22Rv1 (cell line): ENCODE measurements at regions not wholly inside any gene's neighbourhood (a gene's known extent, or its start where the extent isn't known, plus 50 kb on each side); places are given as distances from the start of the nearest gene placed in this dataset.

ENCODE experiments used
- ZFX ChIP-seq: fragments of 450-650 bp; IDR thresholded peaks from 2 replicates; pipeline ENCODE4 v1.6.1; 2017; ENCODE audit warnings: antibody characterized with exemption, borderline replicate concordance
- TF ChIP-seq, protein P1 (sequence below): fragments of 450-650 bp; IDR thresholded peaks from 2 replicates; pipeline ENCODE4 v1.5.1; 2017; ENCODE audit warnings: mild to moderate bottlenecking

DNA sequence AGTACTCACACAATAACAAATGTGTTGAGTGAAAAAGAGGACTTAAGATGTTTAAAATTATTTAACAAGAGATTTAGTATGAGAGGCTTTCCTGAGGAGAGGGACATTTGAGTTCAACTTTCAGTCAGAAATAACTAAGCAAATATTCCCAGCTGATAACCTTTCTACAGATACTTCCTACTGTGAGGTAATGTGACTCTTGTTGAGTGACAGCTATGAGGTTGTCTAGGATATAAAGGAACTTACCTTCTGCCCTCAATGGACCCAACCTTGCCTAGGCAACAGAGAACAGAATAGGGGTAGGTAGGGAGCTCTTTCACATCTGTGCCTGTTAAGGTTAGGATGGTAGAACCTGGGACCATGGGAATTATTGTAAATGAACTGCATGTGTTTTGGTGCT lies 54.7 kb downstream of the GLUD2 start:
- TF ChIP-seq, protein P1, sequence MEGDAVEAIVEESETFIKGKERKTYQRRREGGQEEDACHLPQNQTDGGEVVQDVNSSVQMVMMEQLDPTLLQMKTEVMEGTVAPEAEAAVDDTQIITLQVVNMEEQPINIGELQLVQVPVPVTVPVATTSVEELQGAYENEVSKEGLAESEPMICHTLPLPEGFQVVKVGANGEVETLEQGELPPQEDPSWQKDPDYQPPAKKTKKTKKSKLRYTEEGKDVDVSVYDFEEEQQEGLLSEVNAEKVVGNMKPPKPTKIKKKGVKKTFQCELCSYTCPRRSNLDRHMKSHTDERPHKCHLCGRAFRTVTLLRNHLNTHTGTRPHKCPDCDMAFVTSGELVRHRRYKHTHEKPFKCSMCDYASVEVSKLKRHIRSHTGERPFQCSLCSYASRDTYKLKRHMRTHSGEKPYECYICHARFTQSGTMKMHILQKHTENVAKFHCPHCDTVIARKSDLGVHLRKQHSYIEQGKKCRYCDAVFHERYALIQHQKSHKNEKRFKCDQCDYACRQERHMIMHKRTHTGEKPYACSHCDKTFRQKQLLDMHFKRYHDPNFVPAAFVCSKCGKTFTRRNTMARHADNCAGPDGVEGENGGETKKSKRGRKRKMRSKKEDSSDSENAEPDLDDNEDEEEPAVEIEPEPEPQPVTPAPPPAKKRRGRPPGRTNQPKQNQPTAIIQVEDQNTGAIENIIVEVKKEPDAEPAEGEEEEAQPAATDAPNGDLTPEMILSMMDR = no peak
- TF ChIP-seq ZFX = no peak
